Breast epithelium (tissue), 4 donors: ENCODE measurements at regions not wholly inside any gene's neighbourhood (a gene's known extent, or its start where the extent isn't known, plus 50 kb on each side); places are given as distances from the start of the nearest gene placed in this dataset.

Source experiments
- DNase-seq, 2 donors: peaks; one replicate each; pipeline ENCODE4 v3.0.0-alpha.2; 2019; ENCODE audit warnings: low spot score in 2 of 2
- H3K27ac ChIP-seq, 2 donors: fragments of 200-600 bp; sonication (generic) in 1 of 2; one replicate each; pipeline ENCODE4 v1.5.1; 2016 to 2019; ENCODE audit warnings: mild to moderate bottlenecking in 1 of 2
- H3K27me3 ChIP-seq, 2 donors: fragments of 200-600 bp; sonication (generic) in 1 of 2; one replicate each; pipeline versions ENCODE4 v1.5.1 to v1.6.0; 2017 to 2019; ENCODE audit warnings: control low read depth in 1 of 2, mild to moderate bottlenecking in 1 of 2
- H3K36me3 ChIP-seq: fragments of 200-600 bp; one replicate; pipeline ENCODE4 v1.5.1; 2019
- H3K4me1 ChIP-seq, 2 donors: fragments of 200-600 bp; sonication (generic); one replicate each; pipeline ENCODE4 v1.5.1; 2016 to 2019; ENCODE audit warnings: control low read depth in 1 of 2
- H3K4me3 ChIP-seq, 3 donors: fragments of 200-600 bp; sonication (generic); 1 replicate in 2 of 3; 2 replicates in 1 of 3; pipeline ENCODE4 v1.5.1; 2016 to 2019; ENCODE audit warnings: mild to moderate bottlenecking in 3 of 3, moderate library complexity in 2 of 3
- H3K9me3 ChIP-seq, 2 donors: fragments of 200-600 bp; sonication (generic) in 1 of 2; one replicate each; pipeline ENCODE4 v1.5.1; 2016 to 2019; ENCODE audit warnings: control low read depth in 1 of 2
- CTCF ChIP-seq, 3 donors: fragments of 450-650 bp; IDR thresholded peaks; one replicate each; pipeline ENCODE4 v1.5.1; 2016 to 2017; ENCODE audit warnings: antibody characterized with exemption in 3 of 3, mild to moderate bottlenecking in 3 of 3, moderate library complexity in 3 of 3
- POLR2A ChIP-seq: fragments of 450-650 bp; IDR thresholded peaks from one replicate; pipeline ENCODE4 v1.6.1; 2016; ENCODE audit warnings: antibody characterized with exemption, mild to moderate bottlenecking, moderate library complexity
- POLR2AphosphoS5 ChIP-seq, 3 donors: sonication (generic); formaldehyde crosslinking; IDR thresholded peaks; one replicate each; pipeline ENCODE4 v1.6.1; 2017; ENCODE audit warnings: antibody characterized with exemption in 3 of 3
- intact Hi-C: fragments of 100-400 bp; cut with DNase I; formaldehyde crosslinking; loops from one replicate; pipeline ENCODE4 v1.15.1; 2023; ENCODE audit warnings: low total_unique reads

DNA sequence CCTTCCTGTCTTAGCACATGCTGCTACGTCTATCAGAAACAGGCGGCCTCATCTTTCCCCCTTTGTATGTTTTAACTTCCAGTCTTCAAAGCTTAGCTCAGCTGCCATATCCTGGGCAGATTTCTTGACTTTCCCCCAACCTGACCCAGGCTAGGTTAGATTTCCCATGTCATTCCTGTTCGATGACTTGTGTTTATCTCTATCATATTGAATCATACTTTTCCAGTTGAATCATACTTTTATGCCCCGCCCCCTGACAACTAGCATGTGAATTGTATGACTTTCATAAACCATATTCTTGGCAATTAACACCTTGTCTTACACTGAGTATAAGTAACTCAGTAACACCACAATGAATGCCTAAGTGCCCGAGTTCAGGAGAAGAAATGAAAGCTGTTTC lies 128.3 kb downstream of the CYRIA start:
- no peaks in the 10 kb centered on the region for H3K27me3 ChIP-seq
- intact Hi-C loops: no loop called here
- H3K4me1 ChIP-seq: no peaks in the 10 kb centered on the region
- H3K9me3 ChIP-seq: no peaks in the 10 kb centered on the region
- no peak for DNase-seq
- no peak overlapping the region for H3K4me3 ChIP-seq
- no peaks in the 10 kb centered on the region for H3K36me3 ChIP-seq
- TF ChIP-seq CTCF (IDR thresholded peaks at IDR 0.05) (no peak), POLR2AphosphoS5 (IDR thresholded peaks at IDR 0.05) (no peak), POLR2A (no peak)
- H3K27ac ChIP-seq: no peak overlapping the region

GRCh38 chr2:16526193-16526592 lies 139.4 kb downstream of the CYRIA start:
- no peak for TF ChIP-seq CTCF (IDR thresholded peaks at IDR 0.05)
- no peak for TF ChIP-seq POLR2A
- TF ChIP-seq POLR2AphosphoS5 (IDR thresholded peaks at IDR 0.05): no peak
- Histone ChIP-seq H3K36me3 (no peaks in the 10 kb centered on the region), H3K4me1 (no peaks in the 10 kb centered on the region), H3K27ac (no peak overlapping the region), H3K4me3 (no peak overlapping the region), H3K27me3 (no peaks in the 10 kb centered on the region), H3K9me3 (no peaks in the 10 kb centered on the region)
- intact Hi-C loops: no loop called here
- DNase-seq: no peak

GRCh38 chr2:16525265-16525887 lies 140.3 kb downstream of the CYRIA start:
- intact Hi-C loops: no loop called here
- TF ChIP-seq POLR2AphosphoS5 (IDR thresholded peaks at IDR 0.05) (no peak), POLR2A (no peak), CTCF (IDR thresholded peaks at IDR 0.05) (no peak)

DNA sequence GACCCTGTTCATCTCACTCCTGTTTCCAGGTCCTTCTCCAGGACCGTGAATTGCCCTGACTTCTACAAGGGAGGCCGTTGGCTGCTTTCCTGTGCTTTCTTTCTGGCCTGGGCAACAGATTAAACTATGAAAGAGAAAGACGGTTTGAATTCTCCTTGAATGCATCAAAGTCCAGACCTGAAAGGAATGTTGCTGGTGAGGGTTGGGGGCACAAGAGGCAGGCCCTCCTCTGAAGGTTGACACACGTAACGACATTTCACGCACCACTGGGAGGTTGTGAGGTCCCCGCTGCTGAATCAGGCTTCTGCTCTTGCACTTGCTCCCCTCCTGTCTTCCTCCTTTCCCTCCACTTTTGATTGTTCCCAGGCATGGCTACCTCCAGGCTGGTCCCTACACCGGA lies 141.9 kb downstream of the CYRIA start:
- no peaks in the 10 kb centered on the region for H3K4me1 ChIP-seq
- H3K27ac ChIP-seq: no peak overlapping the region
- H3K27me3 ChIP-seq: no peaks in the 10 kb centered on the region
- no peaks in the 10 kb centered on the region for H3K36me3 ChIP-seq
- no peak for TF ChIP-seq CTCF (IDR thresholded peaks at IDR 0.05)
- TF ChIP-seq POLR2A: no peak
- intact Hi-C loops: no loop called here
- no peaks in the 10 kb centered on the region for H3K9me3 ChIP-seq
- DNase-seq: no peak
- no peak overlapping the region for H3K4me3 ChIP-seq

More at GRCh38 chr2:16525265-16525887, 140.3 kb downstream of the CYRIA start:
- Histone ChIP-seq H3K27me3 (no peaks in the 10 kb centered on the region), H3K9me3 (no peaks in the 10 kb centered on the region), H3K4me3 (no peak overlapping the region), H3K27ac (no peak overlapping the region), H3K4me1 (no peaks in the 10 kb centered on the region), H3K36me3 (no peaks in the 10 kb centered on the region)
- no peak for DNase-seq

DNA sequence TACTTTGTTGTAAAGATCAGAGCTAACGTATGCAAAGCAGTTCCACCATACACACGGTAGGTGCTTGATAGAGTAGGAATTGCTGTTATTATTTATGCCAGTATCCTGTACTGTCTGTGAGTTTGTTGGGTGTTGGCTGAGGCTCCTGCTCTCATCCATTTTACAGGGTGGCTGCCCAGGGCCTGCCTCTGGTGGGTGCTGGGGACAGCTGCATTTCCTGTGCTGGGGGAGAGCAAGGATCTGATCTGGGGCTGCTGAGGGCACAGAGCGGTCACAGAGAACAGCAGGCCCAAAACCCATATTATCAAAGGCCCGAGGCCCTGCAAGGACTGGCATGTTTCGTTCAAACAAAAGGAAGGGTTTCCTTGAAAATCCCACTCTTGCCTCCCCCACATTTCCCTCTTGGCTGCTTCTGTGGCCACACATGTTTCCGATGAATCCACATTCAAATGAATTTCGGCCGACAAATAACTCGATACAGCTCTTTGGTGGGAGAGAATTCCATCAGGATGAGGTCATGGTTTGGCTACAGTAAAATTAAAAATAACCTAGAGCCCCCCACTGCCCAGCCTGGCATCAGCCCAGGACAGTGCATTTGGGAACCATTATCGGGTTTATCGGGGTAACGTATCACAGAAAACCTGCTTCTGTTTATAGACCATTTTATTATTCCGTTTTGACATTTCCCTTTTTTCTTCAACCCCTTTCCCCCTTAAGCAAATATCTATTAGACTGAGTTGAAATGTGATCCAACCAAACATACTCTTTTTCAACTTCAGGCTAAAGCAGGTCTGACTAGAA lies 143.4 kb downstream of the CYRIA start:
- Histone ChIP-seq H3K9me3 (no peaks in the 10 kb centered on the region), H3K27me3 (no peaks in the 10 kb centered on the region), H3K4me3 (peak overlapping the region in 1 of 3 donors; percentile 15), H3K36me3 (no peaks in the 10 kb centered on the region), H3K4me1 (no peaks in the 10 kb centered on the region), H3K27ac (no peak overlapping the region)
- intact Hi-C loops: no loop called here
- no peak for TF ChIP-seq POLR2A
- no peak for TF ChIP-seq CTCF (IDR thresholded peaks at IDR 0.05)
- TF ChIP-seq POLR2AphosphoS5 (IDR thresholded peaks at IDR 0.05): no peak
- no peak for DNase-seq
